ENCODE measurements at regions not wholly inside any gene's neighbourhood (a gene's known extent, or its start where the extent isn't known, plus 50 kb on each side); places are given as distances from the start of the nearest gene placed in this dataset.

GRCh38 chr3:20539666-20540065 is 353.7 kb upstream of the SGO1 start:
- TF ChIP-seq POLR2A (IDR thresholded peaks at IDR 0.05): no peak
- TF ChIP-seq CTCF (IDR thresholded peaks at IDR 0.05): no peak

All from testis (tissue), 2 donors.